Activated B cell treated with CpG ODN at 0.5 μM for 24 hours (primary cell): ENCODE measurements at regions not wholly inside any gene's neighbourhood (a gene's known extent, or its start where the extent isn't known, plus 50 kb on each side); places are given as distances from the start of the nearest gene placed in this dataset.
A peak's percentile ranks its signal among the peaks of the same experiment; 100 is the strongest.

ENCODE experiments used
- ATAC-seq: fragments of 200-7000 bp; cut with Tn5 transposase; one replicate; pipeline ENCODE4 v1.10.0; 2021; ENCODE audit warnings: low read depth, mild to moderate bottlenecking, moderate library complexity
- CTCF ChIA-PET: fragments of 350-600 bp; sonication (Branson Sonifier 250); formaldehyde crosslinking; loops from one replicate; lab custom pipeline; 2021; ENCODE audit warnings: antibody characterized with exemption; lab: Charles Lee
- POLR2A ChIA-PET: fragments of 350-600 bp; sonication (Branson Sonifier 250); formaldehyde crosslinking; loops from one replicate; lab custom pipeline; 2021; ENCODE audit warnings: antibody characterized with exemption; lab: Charles Lee
- DNase-seq: peaks from one replicate; pipeline ENCODE4 v3.0.0; 2022
- H3K27ac Mint-ChIP-seq: one replicate; pipeline ENCODE4 v1.8.0; 2020; ENCODE audit warnings: mixed read lengths
- H3K27me3 Mint-ChIP-seq: one replicate; pipeline ENCODE4 v1.8.0; 2021; ENCODE audit warnings: mixed read lengths
- H3K36me3 Mint-ChIP-seq: one replicate; pipeline ENCODE4 v1.8.0; 2021; ENCODE audit warnings: low read depth, mixed read lengths
- H3K4me1 Mint-ChIP-seq: one replicate; pipeline ENCODE4 v1.8.0; 2021; ENCODE audit warnings: mixed read lengths
- H3K4me3 Mint-ChIP-seq: one replicate; pipeline ENCODE4 v1.8.0; 2020; ENCODE audit warnings: mild to moderate bottlenecking, mixed read lengths
- H3K9me3 Mint-ChIP-seq: one replicate; pipeline ENCODE4 v1.8.0; 2020; ENCODE audit warnings: mixed read lengths
- intact Hi-C: fragments of 100-400 bp; cut with micrococcal nuclease; formaldehyde crosslinking; loops from one replicate; pipeline ENCODE4 v1.15.1; 2024
- TF ChIP-seq, protein P1 (sequence below): fragments of 200-600 bp; IDR thresholded peaks from one replicate; pipeline ENCODE4 v1.8.0; 2022; ENCODE audit warnings: antibody characterized with exemption, mild to moderate bottlenecking

DNA sequence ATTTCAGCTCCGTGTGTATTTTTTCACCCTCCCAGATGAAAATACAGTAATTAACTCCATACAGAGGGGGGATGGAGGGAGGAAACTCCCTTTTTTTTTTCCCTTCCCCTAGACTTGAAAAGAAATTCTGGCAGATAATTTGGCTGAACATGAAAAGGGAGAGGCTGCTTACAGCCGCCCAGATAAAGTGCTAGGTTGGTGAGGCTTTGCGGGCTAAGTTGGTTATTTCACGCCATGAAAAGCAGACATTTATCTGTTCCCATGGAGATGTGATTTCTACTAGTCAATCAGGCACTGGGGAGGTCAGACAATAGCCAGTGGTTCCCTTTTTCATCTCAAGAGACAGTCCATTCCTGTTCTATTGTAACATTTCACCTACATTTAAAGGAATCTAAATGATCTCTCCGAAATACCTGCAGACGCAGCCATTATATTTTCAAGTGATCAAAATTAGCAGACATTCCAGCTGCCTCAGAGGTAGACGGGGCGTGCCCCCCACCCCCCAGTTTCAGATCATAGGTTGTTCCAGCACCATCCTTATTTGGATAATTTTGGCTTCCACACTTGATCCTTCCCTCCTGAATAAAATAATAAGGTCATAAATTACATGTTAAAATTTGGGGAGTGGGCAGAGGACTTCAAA, 143.9 kb upstream of the ZNF217 start:
- intact Hi-C loops, result loop anchor here (2.0 to 5.0 kb wide), 5 partner anchors 13 to 180 kb away; no protein-coding TSS in a partner anchor
- no peaks in the 10 kb centered on the region for H3K9me3 Mint-ChIP-seq
- H3K4me1 Mint-ChIP-seq, result peaks cover 75% of the 10 kb centered on the region
- peak overlapping the region; percentile 74 for H3K4me3 Mint-ChIP-seq
- TF ChIP-seq, protein P1, sequence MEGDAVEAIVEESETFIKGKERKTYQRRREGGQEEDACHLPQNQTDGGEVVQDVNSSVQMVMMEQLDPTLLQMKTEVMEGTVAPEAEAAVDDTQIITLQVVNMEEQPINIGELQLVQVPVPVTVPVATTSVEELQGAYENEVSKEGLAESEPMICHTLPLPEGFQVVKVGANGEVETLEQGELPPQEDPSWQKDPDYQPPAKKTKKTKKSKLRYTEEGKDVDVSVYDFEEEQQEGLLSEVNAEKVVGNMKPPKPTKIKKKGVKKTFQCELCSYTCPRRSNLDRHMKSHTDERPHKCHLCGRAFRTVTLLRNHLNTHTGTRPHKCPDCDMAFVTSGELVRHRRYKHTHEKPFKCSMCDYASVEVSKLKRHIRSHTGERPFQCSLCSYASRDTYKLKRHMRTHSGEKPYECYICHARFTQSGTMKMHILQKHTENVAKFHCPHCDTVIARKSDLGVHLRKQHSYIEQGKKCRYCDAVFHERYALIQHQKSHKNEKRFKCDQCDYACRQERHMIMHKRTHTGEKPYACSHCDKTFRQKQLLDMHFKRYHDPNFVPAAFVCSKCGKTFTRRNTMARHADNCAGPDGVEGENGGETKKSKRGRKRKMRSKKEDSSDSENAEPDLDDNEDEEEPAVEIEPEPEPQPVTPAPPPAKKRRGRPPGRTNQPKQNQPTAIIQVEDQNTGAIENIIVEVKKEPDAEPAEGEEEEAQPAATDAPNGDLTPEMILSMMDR, result no peak
- ChIA-PET CTCF (interaction anchor here (1.0 to 1.9 kb wide), 7 partner anchors 11 to 202 kb away, joined by 3 to 11 read pairs (median 4); partner anchors contain the start of gene ZNF217), POLR2A (interaction anchor here (0.5 to 2.4 kb wide), 17 partner anchors 8 to 181 kb away, joined by 3 to 13 read pairs (median 6); partner anchors contain the start of gene ZNF217)
- H3K27ac Mint-ChIP-seq, result peak overlapping the region; percentile 97
- no peaks in the 10 kb centered on the region for H3K36me3 Mint-ChIP-seq
- ATAC-seq (no peak), DNase-seq (no peak)
- no peaks in the 10 kb centered on the region for H3K27me3 Mint-ChIP-seq

DNA sequence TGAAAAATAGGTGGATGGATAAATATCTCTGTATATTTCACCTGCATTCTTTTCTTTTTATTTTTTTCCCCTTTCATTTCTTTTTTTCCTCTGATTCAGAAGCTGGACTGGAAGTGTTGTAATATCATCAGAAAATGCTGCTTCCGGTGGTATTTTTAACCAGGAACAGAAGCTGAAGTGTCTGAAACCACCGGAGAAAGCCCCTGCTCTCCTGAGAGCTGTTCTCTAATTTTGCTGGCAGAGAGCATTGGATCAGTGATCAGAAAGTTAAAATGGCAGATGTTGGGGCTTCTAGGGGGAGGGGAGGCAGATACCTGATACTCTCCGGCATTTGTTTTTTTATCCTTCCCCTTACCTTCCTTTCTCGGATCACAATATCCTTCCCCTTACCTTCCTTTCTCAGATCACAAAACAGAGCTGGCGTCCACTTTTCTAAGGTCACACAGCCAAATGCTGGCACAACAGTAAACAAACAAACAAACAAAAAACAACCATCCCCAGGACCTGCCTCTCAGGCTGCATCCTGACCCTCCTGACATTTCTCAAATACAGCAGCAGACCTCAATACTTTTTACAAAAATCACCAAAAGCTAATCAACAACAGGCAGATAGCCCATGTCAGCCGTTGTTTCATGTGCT, 143.2 kb upstream of the ZNF217 start:
- DNase-seq, result no peak
- Mint-ChIP-seq H3K27ac (peak overlapping the region; percentile 97), H3K4me3 (peak overlapping the region; percentile 74), H3K27me3 (no peaks in the 10 kb centered on the region), H3K9me3 (no peaks in the 10 kb centered on the region), H3K36me3 (no peaks in the 10 kb centered on the region), H3K4me1 (peaks cover 75% of the 10 kb centered on the region)
- intact Hi-C loops, result loop anchor here (2.0 to 5.0 kb wide), 5 partner anchors 14 to 180 kb away; no protein-coding TSS in a partner anchor
- ATAC-seq, result peak; percentile 59
- ChIA-PET POLR2A (interaction anchor here (0.5 to 2.4 kb wide), 22 partner anchors 9 to 198 kb away, joined by 3 to 13 read pairs (median 5); partner anchors contain the start of gene ZNF217), CTCF (interaction anchor here (1.0 to 1.9 kb wide), 9 partner anchors 12 to 202 kb away, joined by 3 to 11 read pairs (median 3); no protein-coding TSS in a partner anchor)
- TF ChIP-seq, protein P1, result no peak

GRCh38 chr20:53736122-53736756, 142.6 kb upstream of the ZNF217 start:
- Mint-ChIP-seq H3K27me3 (no peaks in the 10 kb centered on the region), H3K4me1 (peaks cover 68% of the 10 kb centered on the region), H3K27ac (peak overlapping the region; percentile 97), H3K4me3 (peak overlapping the region; percentile 74), H3K9me3 (no peaks in the 10 kb centered on the region), H3K36me3 (no peaks in the 10 kb centered on the region)
- ChIA-PET POLR2A (interaction anchor here (0.6 to 2.4 kb wide), 18 partner anchors 12 to 205 kb away, joined by 3 to 13 read pairs (median 6); partner anchors contain the start of gene ZNF217), CTCF (interaction anchor here (1.0 to 1.9 kb wide), 9 partner anchors 12 to 203 kb away, joined by 3 to 11 read pairs (median 3); no protein-coding TSS in a partner anchor)
- ATAC-seq (no peak), DNase-seq (no peak)
- TF ChIP-seq, protein P1, result no peak
- intact Hi-C loops, result loop anchor here (2.0 to 5.0 kb wide), 5 partner anchors 15 to 181 kb away; no protein-coding TSS in a partner anchor

DNA sequence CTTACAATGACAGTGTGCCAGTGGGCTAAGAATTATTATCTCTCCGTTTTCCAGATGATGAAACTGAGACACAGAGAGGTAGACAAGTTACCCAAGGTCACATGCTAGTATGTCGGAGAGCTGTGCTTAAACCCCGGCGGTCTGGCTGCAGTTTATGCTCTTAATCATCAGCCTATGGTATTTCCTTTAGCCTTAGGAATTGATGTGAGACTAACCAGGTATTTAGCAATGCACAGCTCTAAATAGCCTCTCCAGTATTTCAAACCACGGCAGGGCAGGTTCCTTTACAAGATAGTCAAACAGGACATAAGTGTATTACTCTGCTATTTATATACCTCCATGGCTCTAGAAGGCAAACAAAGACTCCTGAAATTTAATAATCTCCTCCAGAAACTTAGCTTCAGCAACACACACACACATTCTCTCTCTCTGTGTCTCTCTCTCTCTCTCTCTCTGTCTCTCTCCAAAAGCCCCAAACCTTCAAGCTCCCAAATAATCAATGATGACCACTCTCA, 142.0 kb upstream of the ZNF217 start:
- CTCF ChIA-PET, result interaction anchor here (1.2 to 1.9 kb wide), 3 partner anchors 27 to 204 kb away, joined by 3 to 11 read pairs (median 3); no protein-coding TSS in a partner anchor
- ATAC-seq (no peak), DNase-seq (no peak)
- intact Hi-C loops, result loop anchor here (2.0 to 5.0 kb wide), 5 partner anchors 15 to 182 kb away; no protein-coding TSS in a partner anchor
- Mint-ChIP-seq H3K4me3 (peak overlapping the region; percentile 57), H3K4me1 (peaks cover 66% of the 10 kb centered on the region), H3K36me3 (no peaks in the 10 kb centered on the region), H3K9me3 (no peaks in the 10 kb centered on the region), H3K27me3 (no peaks in the 10 kb centered on the region), H3K27ac (peak overlapping the region; percentile 97)
- POLR2A ChIA-PET, result interaction anchor here (0.5 to 2.4 kb wide), 7 partner anchors 13 to 205 kb away, joined by 3 to 13 read pairs (median 9); partner anchors contain the start of gene ZNF217
- TF ChIP-seq, protein P1, result no peak
